Ascending aorta (tissue), 2 donors: ENCODE measurements at regions not wholly inside any gene's neighbourhood (a gene's known extent, or its start where the extent isn't known, plus 50 kb on each side); places are given as distances from the start of the nearest gene placed in this dataset.

ENCODE experiments used
- DNase-seq, 2 donors: peaks; one replicate each; pipeline ENCODE4 v3.0.0-alpha.2; 2019; ENCODE audit warnings: low spot score in 2 of 2
- H3K27ac ChIP-seq, 2 donors: fragments of 200-600 bp; sonication (generic); one replicate each; pipeline ENCODE4 v1.5.1; 2016 to 2017; ENCODE audit warnings: mild to moderate bottlenecking in 1 of 2
- H3K27me3 ChIP-seq: fragments of 200-600 bp; sonication (generic); one replicate; pipeline ENCODE4 v1.5.1; 2017
- H3K36me3 ChIP-seq, 2 donors: fragments of 200-600 bp; sonication (generic); one replicate each; pipeline ENCODE4 v1.5.1; 2016
- H3K4me1 ChIP-seq, 2 donors: fragments of 200-600 bp; sonication (generic); one replicate each; pipeline ENCODE4 v1.5.1; 2016 to 2017; ENCODE audit warnings: mild to moderate bottlenecking in 1 of 2
- H3K4me3 ChIP-seq, 2 donors: fragments of 200-600 bp; sonication (generic); one replicate each; pipeline ENCODE4 v1.5.1; 2016 to 2017; ENCODE audit warnings: mild to moderate bottlenecking in 1 of 2
- H3K9me3 ChIP-seq, 2 donors: fragments of 200-600 bp; sonication (generic); one replicate each; pipeline ENCODE4 v1.5.1; 2016
- CTCF ChIP-seq, 3 experiments: fragments of 200-600 bp in 2 of 3; fragments of 450-650 bp in 1 of 3; sonication (generic) in 2 of 3; IDR thresholded peaks; one replicate each; pipeline ENCODE4 v1.5.1; 2016 to 2019; ENCODE audit warnings: antibody characterized with exemption in 3 of 3, mild to moderate bottlenecking in 1 of 3, moderate library complexity in 1 of 3
- intact Hi-C: fragments of 100-400 bp; cut with DNase I; formaldehyde crosslinking; loops from one replicate; pipeline ENCODE4 v1.15.1; 2023

- TF ChIP-seq CTCF (IDR thresholded peaks at IDR 0.05), result no peak
- Histone ChIP-seq H3K27me3 (no peaks in the 10 kb centered on the region), H3K36me3 (no peaks in the 10 kb centered on the region), H3K27ac (no peak overlapping the region), H3K4me1 (no peaks in the 10 kb centered on the region), H3K9me3 (peaks cover 0 to 6% of the 10 kb centered on the region in 2 donors), H3K4me3 (no peak overlapping the region)
- intact Hi-C loops, result no loop called here
- no peak for DNase-seq
Observed at GRCh38 chr18:46360866-46361265, 256.7 kb downstream of the HAUS1 start.

- Histone ChIP-seq H3K9me3 (peaks cover 0 to 6% of the 10 kb centered on the region in 2 donors), H3K4me3 (no peak overlapping the region), H3K27ac (no peak overlapping the region), H3K36me3 (no peaks in the 10 kb centered on the region), H3K4me1 (no peaks in the 10 kb centered on the region), H3K27me3 (no peaks in the 10 kb centered on the region)
- TF ChIP-seq CTCF (IDR thresholded peaks at IDR 0.05), result no peak
- intact Hi-C loops, result no loop called here
- no peak for DNase-seq
Observed at GRCh38 chr18:46362533-46362932, 258.3 kb downstream of the HAUS1 start.

- Histone ChIP-seq H3K36me3 (no peaks in the 10 kb centered on the region), H3K27ac (no peak overlapping the region), H3K27me3 (no peaks in the 10 kb centered on the region), H3K4me3 (no peak overlapping the region), H3K9me3 (peaks cover 0 to 6% of the 10 kb centered on the region in 2 donors), H3K4me1 (no peaks in the 10 kb centered on the region)
- intact Hi-C loops, result no loop called here
- no peak for TF ChIP-seq CTCF (IDR thresholded peaks at IDR 0.05)
- DNase-seq, result no peak
Observed at GRCh38 chr18:46364048-46364447, 259.9 kb downstream of the HAUS1 start.

GRCh38 chr18:46366201-46366600 lies 262.0 kb downstream of the HAUS1 start:
- DNase-seq, result no peak
- intact Hi-C loops, result no loop called here
- no peak for TF ChIP-seq CTCF (IDR thresholded peaks at IDR 0.05)

GRCh38 chr18:46366751-46367376 lies 262.7 kb downstream of the HAUS1 start:
- Histone ChIP-seq H3K4me1 (no peaks in the 10 kb centered on the region), H3K36me3 (no peaks in the 10 kb centered on the region), H3K9me3 (no peaks in the 10 kb centered on the region), H3K4me3 (no peak overlapping the region), H3K27ac (no peak overlapping the region), H3K27me3 (no peaks in the 10 kb centered on the region)
- intact Hi-C loops, result no loop called here
- no peak for DNase-seq
- TF ChIP-seq CTCF (IDR thresholded peaks at IDR 0.05), result no peak

More at GRCh38 chr18:46366201-46366600, 262.0 kb downstream of the HAUS1 start:
- no peaks in the 10 kb centered on the region for H3K4me1 ChIP-seq
- H3K36me3 ChIP-seq, result no peaks in the 10 kb centered on the region
- no peaks in the 10 kb centered on the region for H3K9me3 ChIP-seq
- H3K4me3 ChIP-seq, result no peak overlapping the region
- H3K27ac ChIP-seq, result no peak overlapping the region
- H3K27me3 ChIP-seq, result no peaks in the 10 kb centered on the region

- no peak for DNase-seq
- TF ChIP-seq CTCF (IDR thresholded peaks at IDR 0.05), result no peak
- intact Hi-C loops, result no loop called here
- Histone ChIP-seq H3K36me3 (no peaks in the 10 kb centered on the region), H3K27ac (no peak overlapping the region), H3K4me3 (no peak overlapping the region), H3K9me3 (no peaks in the 10 kb centered on the region), H3K4me1 (no peaks in the 10 kb centered on the region), H3K27me3 (no peaks in the 10 kb centered on the region)
Observed at GRCh38 chr18:46369323-46369722, 265.1 kb downstream of the HAUS1 start.
